NCI-H187 (cell line): ENCODE measurements at regions not wholly inside any gene's neighbourhood (a gene's known extent, or its start where the extent isn't known, plus 50 kb on each side); places are given as distances from the start of the nearest gene placed in this dataset.
"Not testable (repeated sequence)": the region's sequence is repeated elsewhere in the genome, so short reads cannot be mapped to it uniquely, and the experiment has no call there.

ENCODE experiments used
- DNase-seq, 2 experiments: peaks; one replicate each; lab custom pipeline; 2025; lab: John Stamatoyannopoulos, UW

DNA sequence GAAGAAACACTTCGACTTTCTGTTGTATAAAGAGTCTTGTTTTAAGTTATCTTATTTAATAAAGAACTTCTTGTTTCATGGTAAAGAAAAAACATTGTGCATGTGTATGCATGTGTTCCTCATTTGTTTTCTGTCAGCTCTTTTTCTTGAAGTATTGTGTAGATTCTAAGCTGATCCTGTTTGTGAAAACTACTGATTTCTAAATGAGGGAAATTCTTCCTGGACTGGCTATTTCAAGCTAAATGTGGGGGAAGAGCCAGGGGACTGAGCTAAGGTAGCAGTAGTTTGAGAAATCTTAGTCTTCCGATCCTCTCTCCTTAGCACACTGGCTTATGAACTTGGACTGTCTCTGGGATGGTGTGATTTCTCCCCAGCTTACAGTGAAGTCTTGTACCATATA, 56.4 kb upstream of the RBMS1 start:
- DNase-seq, result no peak

DNA sequence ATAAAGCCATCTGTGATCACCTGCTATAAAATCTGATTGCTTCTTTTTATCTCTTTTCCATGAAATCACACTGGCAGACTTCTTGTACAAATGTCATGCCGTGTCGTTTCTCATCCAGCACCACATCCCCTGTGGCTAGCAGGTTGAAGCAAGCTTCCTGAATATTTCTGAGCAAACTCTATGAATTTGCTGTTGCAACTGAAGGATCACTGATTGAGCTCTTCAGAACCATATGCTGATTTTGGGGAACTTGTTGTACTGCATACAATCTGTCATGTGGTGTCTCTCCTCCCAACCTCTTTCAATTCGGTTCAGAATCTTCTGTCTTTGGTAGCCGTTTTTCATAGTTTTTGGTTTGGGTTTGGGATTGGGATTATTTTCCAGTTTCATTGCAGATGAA, 57.7 kb upstream of the RBMS1 start:
- DNase-seq, result no peak

DNA sequence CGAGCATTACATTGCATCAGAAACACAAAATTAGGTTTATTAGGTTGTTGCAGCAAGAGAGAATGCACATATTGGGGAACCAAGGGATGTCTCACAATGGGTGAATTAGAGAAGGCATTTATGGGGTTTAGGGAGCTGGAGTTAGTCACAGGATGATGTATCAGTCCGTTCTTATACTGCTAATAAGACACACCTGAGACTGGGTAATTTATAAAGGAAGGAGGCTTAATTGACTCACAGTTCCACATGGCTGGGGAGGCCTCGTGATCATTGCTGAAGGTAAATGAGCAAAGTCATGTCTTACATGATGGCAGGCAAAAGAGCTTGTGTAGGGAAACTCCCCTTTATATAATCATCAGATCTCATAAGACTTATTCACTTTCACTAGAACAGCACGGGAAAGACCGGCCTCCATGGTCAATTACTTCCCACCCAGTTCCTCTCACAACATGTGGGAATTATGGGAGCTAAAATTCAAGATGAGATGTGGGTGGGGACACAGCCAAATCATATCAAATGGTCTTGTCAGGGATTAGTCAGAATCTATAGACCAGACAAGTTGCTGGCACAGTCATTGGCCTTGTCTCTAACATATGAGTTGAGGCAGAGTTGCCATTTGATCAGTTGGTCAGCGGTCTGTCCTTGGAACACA, 61.9 kb upstream of the RBMS1 start:
- DNase-seq, result no peak

DNA sequence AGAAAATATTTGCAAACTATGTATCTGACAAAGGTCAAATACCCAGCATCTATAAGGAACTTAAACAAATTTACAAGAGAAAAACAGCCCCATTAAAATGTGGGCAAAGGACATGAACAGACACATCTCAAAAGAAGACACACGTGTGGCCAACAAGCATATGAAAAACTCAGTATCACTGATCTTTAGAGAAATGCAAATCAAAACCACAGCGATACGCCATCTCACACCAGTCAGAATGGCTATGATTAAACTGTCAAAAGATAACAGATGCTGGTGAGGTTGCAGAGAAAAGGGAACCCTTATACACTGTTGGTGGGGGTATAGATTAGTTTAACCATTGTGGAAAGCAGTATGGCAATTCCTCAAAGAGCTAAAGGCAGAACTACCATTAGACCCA, 64.3 kb upstream of the RBMS1 start:
- DNase-seq, result no peak

DNA sequence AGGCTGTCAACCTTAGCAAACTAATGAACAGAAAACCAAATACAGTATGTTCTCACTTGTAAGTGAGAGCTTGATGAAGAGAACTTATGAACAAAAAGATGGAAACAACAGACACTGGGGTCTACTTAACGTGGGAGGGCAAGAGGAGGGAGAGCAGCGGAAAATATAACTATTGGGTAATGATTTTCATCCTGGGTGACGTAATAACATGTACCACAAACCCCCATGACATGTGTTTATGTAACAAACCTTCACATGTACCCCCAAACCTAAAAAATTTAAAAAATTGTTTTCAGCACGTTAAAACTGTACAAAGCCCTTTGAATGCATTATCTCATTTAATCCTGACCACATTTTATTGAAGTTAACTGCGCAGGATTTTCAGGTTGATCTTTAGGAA, 64.9 kb upstream of the RBMS1 start:
- no peak for DNase-seq

DNA sequence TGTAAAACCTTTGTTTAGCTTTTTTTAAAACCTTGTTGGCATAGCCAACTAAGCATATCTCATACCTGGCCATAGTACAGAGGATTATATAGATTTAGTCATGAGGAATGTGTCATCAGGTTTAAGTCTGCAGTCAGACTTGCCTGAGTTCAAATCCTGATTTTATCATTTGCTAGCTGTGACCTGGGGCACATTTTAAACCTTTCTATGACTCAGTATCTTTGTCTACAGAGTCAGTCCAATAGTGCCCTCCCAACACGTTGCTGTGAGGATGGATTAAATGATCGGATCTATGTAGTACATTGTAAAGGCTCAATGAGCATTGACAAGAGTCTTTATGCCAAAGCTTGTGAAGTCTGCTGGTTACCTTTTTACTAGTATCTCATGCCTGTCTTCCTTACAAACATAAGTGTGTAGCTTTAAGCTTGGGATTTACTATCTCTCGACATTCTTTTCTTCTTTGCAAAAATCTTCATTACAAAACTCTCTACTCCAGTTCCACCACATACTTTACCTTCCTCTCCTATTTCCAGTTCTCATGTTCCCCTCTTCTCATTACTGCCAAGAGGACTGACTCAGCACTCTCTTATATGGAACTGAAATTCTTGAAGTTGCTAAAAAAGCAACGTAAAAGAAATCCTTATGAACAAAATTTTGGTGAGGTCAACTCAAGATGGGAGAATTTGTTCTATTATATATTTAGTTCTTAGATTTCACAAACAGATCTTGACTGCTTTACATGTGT, 68.1 kb upstream of the RBMS1 start:
- no peak for DNase-seq

DNA sequence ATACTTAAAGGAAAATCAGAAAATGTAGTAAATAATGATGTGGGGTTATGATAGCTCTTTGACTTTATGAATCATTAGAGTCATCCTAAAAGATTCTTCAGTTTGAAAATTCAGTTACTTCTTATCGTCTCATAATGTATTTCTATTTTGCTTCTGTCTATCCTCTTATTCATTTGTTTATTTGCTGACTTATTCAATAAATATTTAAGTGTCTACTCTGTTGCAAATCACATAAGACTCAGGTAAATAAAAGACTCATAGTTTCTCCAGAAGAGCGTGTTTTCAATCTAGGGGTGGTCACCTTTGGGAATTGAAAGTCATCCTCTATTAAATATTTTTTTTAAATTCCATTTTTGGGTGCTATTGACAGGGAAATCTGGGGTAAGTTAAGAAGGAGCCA, 69.1 kb upstream of the RBMS1 start:
- no peak for DNase-seq

DNA sequence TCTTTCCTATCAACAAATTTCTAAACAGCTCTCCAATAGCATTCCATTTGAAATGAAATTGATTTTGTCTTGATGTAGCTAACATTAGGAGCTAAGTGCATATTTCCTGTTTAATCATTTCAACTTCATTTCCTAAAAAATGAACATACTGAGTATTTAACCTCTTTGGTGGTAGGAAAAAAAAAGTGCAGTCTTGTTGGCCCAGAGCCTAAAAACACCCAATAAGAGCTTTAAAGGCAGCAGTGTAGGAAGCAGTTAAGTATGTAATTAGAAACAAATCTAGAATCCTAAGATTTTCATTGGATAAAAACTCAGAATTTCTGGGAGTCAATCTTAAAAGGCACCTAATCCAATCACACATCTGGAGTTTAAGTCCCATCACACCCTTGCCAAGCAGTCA, 71.0 kb upstream of the RBMS1 start:
- DNase-seq, result no peak

DNA sequence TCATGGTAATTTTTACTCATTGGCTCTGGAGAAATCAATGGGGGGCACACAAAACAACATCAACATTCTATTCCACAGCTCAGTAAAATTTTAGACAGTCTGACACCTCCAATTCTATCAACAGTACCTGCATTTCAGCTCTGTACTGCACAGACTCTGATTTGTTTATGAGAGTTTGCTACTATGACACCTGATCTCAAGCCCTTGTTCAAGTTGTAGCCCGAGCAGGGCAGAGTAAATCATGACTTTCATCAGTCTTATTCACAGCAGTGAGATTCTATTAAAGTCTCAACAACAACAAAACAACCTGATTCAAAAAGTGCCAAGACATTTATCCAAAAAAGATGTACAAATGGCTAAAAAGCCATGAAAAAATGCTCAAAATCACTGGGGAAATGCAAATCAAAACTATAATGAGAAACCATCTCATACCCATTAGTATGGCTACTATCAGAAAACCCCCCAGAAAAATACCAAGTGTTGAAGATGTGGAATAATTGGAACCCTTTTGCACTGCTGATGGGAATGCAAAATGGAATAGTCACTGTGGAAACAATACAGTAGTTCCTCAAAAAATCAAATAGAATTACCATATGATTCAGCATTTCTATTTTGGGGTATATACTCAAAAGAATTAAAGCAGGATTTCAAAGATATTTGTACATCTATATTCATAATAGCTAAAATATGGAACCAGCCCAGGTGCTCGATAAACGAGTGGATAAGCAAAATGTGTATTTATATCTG, 71.7 kb upstream of the RBMS1 start:
- DNase-seq, result no peak

DNA sequence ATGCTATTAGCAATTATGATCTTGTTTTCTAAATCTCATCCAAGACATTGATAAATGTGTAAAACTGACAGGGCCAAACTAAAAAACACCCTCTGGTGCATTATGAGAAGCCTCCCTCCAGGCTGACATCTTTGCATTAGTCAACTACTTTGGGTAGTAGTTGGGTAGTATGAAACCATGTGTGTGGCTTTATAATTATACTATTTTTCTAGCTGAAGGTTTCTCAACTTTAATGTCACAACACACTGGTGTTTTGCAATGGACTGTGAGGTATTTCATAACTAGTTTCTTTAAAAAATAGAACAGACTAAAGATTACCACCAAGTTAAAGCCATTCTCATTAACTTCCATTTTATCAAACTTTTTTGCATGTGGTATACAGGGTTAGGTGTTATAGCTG, 73.1 kb upstream of the RBMS1 start:
- DNase-seq, result no peak

DNA sequence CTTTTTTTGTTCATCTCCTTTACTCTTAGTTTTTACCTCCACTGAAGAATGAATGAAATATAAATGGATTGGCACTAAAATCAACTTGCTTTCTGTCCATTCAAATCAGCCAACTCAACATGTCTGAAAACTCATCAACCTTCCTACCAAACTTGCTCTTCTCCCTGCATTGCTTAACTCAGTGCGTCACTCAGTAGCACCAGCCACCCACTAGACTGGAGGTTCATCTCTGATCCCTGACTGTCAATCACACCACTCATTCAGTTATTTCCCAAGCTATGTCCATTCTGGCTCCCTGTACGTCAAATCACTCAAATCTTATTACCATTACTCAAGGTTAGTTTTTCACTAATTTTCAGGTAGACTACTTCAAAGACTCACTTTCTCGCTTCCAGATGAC, 75.2 kb upstream of the RBMS1 start:
- DNase-seq, result no peak

DNA sequence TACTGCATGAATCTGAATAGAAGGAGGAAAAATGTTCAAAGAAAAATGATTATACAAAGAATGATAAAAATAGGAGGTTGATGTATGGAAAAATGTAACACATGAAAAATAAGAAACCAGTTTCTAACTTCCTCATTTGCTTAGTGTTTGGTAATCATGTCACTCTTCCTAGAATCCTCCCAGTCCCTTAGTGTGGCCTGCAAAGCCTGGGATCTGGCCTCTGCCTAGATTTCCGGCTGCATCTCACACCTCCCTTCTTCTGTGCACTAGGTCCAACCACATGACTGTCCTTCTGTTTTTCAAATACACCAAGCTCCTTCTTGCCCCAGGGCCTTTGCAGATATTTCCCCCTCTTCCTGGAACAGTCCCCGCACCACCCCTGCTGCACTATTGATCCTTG, 76.8 kb upstream of the RBMS1 start:
- DNase-seq, result no peak

DNA sequence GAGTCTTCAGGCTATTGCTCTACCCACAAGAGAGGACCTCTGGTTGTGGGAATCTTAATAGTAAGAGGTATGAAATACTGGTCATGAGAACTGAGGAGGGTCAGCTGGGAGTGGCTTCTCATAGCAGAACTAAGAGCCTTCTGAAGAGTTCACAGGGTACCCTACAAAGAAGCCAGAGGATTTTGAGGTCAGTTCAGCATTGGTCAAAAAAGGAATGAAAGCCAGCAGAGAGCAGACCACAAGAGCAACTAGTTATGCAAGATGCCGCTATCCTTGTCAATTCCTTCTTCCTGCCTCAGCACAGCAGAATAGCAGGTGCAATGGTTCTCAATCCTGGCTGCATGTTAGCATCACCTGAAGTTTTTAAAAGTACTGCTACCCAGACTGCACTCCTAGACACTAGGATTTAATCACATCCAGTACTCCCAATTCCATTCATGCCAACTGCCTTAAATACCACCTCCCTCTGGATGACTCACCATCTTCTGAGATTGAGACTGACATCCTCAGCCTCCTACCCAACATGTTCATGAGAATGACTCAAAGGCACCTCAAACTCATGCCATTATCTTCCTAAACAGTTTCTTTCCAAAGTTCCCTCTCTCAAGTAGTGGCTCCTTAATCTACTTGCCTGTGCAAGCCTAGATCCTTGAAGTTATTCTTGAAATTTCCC, 81.0 kb upstream of the RBMS1 start:
- no peak for DNase-seq

DNA sequence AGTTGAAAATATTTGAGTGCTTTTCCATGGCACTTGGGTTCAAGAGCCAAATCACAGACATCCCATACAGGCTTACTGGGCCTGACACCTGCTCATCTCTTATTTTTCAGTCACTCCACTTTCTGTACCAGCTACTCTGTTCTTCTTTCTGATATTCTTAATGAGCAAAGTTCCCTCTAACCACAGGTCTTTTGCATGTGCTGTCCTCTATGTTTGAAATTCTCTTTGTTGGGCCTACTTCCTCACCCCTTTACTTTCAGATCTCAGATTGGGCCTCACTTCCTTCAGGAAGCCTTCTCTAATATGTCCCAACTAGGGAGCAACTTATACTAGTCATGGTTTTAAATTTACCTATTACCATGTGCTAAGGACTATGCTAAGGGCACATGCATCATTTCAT, 81.8 kb upstream of the RBMS1 start:
- no peak for DNase-seq

DNA sequence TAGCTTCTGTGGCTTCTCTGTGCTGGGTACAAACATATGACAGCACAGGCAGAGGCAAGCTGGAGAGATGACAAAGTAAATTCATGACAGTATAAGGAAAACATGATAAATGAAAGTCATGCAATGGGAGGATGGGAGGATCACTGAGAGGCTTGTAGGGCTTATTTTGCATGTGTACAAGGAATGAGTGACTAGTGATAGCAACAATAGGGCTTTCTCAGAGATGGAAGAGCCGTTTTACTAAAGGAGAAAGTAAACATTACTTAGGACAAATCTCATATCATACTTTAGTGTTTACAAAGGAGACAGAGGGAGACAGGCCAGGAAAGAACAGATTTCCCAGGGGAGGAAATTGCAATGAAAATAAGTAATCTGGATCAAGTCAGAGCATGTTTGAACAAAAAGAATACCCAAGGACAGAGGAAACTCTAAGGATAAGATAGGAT, 82.5 kb upstream of the RBMS1 start:
- DNase-seq, result no peak

DNA sequence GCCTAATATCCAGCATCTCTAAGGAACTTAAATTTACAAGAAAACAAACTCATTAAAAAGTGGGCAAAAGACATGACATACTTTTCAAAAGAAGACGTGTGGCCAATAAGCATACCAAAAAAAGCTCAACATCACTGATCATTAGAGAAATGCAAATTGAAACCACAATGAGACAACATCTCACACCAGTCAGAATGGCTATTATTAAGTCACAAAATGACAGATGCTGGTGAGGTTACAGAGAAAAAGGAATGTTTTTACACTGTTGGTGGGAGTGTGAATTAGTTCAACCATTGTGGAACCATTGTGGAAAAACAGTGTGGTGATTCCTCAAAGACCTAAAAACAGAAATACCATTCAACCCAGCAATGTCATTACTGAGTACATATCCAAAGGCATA, 83.5 kb upstream of the RBMS1 start:
- DNase-seq, result not testable (repeated sequence)

DNA sequence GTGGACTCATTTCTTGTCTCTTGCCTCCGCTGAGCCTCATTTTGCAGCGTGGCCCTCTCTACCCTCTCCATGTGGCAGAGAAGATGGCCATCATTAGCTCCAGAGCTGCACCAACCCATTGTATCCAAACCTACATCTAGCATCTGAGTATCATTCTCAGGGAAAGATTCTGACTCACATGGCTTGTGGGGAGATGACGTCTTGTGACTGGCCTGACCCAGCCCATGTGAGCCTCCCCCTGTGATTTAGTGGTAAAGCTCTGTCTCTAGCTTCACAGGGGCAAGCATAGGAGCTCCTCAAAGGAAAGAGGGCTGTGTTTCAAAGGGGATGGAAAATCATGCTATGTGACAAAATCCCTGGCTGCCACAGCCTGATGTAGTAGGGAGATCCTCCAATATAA, 87.4 kb upstream of the RBMS1 start:
- DNase-seq, result no peak

DNA sequence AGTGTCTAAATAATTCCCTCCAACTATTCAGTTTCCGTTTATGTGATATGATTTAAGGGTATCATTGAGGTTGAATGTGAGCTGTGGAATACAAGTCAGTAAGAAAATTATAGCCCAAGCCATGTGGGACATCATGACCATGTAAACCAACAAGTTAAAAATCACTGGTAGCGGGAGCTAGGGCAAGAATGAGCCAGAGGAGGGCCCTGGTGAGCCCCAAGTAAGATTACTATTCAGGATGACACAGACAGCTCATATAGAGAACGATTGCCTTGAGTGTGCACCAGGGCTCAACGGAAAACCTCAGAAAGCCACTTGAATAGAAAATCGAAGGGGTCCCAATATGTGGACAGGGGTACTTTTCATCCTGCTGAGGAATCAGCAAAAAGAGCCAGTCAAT, 87.8 kb upstream of the RBMS1 start:
- DNase-seq, result no peak

DNA sequence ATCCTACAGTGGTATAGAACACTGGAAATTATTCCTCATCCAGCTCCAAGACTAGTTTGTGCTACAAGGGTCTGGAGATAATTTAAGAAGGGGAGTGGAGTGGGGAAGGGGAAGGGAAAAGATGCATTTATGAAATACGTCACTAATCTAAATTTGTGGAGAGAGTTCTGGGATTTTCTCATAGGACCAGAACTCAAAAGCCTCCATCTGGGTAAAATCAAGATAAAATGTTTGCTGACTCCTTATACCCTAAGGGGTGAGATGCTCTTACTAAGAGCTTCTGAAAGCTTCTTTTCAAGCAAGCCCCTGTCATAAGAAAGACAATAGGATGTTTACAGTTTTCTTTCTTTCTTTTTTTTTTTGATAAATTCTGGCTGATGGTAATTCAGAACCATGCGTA, 88.5 kb upstream of the RBMS1 start:
- DNase-seq, result no peak

DNA sequence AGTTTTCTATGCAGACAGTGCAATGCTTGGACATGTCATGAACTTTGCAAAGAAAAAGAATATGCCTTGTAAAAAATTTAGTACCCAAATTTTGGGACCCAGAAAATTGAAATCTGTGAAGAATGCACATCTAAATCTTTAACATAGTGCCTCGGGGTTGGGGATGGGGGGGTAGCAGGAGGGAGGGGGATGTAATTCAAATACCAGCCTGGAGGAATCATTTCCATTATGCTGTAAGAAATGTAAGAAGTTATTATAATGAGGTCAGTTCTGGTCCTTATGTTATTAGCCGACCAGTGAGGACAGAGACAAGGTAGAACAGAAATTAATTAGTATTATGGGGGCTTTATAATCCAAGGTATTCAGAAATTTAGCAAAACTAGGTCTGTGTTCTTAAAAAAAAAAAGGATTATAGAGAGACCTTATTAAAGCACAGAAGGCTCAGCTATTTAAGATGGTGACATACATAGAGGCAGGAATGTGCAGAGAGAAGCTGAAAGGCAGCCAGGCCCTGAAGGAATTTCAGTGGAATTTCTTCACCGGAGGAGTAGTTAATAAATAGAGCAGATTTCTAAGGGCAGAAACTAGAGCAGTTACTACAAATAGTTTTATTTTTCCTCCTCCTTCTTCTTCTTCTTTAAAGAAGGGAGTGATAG, 89.0 kb upstream of the RBMS1 start:
- DNase-seq, result no peak

DNA sequence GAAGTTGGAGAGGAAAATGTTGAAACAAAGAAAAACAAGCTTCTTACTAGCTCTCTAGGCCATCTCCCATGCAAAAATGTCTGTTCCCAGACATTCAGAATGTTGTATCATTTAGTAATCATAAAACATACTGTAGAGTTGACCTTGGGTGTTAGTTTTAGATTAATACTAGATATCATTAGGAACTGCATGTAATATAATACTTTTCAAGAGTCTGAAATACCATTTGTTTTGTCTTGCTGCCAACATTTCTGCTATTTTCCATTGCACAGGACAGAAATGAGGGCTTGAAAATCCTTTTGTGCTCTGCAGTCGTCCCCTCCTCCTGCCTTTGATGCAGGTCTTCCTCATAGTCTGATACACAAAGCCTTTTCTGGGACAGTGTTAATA, 89.5 kb upstream of the RBMS1 start:
- no peak for DNase-seq

DNA sequence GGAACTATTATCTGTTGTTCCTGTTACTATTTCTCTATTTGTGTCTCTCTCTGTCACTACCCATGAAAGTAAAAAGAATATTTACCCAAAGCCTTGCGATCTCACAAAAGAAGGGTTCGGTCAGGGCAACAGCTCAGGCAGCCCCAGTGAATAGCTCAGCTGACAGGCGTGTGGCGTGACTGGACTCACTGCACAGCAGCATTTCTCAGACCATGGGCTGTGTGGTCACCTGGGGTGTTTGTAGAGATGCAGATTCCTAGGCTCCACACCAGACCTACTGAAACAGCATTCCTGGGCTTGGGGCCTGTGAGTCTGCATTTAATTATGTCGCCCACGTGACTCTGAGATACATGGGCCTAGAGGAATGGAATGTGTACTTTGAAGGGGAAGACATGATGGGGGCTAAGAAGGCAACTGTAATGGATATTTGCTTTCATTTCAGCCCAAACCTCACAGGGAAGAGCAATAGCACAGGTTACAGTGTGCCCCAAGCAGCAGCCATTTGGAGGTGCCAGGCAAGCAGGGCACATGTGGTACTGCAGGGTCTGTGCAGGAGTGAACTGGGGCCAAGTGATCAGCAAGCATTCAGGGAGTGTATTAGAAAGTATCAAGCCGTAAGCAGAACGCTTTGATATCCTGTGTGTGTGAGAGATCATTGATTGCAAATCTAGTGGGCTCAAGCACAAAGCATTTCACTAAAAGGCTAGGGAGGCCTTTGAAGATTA, 90.4 kb upstream of the RBMS1 start:
- no peak for DNase-seq
